Stimulated activated naive B cell treated with anti-CD40 and anti-IgM and Interleukin-4, amounts not matched to agents 10 μg/mL and 1 μg/mL and 100 μg/mL, for 72 hours (primary cell): ENCODE measurements at regions not wholly inside any gene's neighbourhood (a gene's known extent, or its start where the extent isn't known, plus 50 kb on each side); places are given as distances from the start of the nearest gene placed in this dataset.

ENCODE experiments used
- ATAC-seq, 2 donors: fragments of 150-1000 bp; cut with Tn5 transposase; replicated peaks; 2 replicates each; pipeline ENCODE4 v1.10.0; 2021; ENCODE audit warnings: moderate library complexity in 1 of 2
- DNase-seq: peaks from one replicate; pipeline ENCODE4 v3.0.0; 2021
- H3K27ac Mint-ChIP-seq: one replicate; pipeline ENCODE4 v1.8.0; 2022; ENCODE audit warnings: mild to moderate bottlenecking, mixed read lengths
- H3K27me3 Mint-ChIP-seq, 2 donors: one replicate each; pipeline ENCODE4 v1.8.0; 2022; ENCODE audit warnings: mixed read lengths in 2 of 2
- H3K36me3 Mint-ChIP-seq, 2 donors: one replicate each; pipeline ENCODE4 v1.8.0; 2022; ENCODE audit warnings: mixed read lengths in 2 of 2, mild to moderate bottlenecking in 1 of 2
- H3K4me1 Mint-ChIP-seq, 2 donors: one replicate each; pipeline ENCODE4 v1.8.0; 2022; ENCODE audit warnings: mixed read lengths in 2 of 2, mild to moderate bottlenecking in 1 of 2
- H3K4me3 Mint-ChIP-seq, 2 donors: one replicate each; pipeline ENCODE4 v1.8.0; 2022; ENCODE audit warnings: mild to moderate bottlenecking in 2 of 2, mixed read lengths in 2 of 2, moderate library complexity in 1 of 2
- H3K9me3 Mint-ChIP-seq, 2 donors: one replicate each; pipeline ENCODE4 v1.8.0; 2022; ENCODE audit warnings: mixed read lengths in 2 of 2, mild to moderate bottlenecking in 1 of 2

DNA sequence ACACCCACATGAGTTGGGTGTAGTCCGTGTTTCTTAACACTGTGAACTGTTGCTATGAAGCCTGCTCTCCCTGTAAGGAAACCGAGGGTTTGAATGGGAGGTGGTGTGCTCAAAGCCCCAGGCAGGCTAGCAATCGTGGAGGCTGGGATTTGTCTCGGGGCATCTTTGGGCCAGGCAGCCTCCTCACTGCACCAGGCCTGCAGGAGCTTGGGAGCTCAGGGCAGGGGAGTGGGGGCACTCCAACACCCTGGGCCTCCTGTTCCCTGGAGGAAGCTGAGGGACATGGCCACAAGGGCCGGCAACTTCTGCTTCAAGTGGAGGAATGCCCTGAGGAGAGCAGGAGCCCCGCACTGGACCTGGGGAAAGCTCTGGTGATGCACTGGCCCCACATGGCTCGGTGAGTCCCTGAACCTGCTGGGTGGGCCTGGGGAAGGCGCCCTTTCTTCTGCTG, 164.7 kb upstream of the B3GAT1 start:
- Mint-ChIP-seq H3K27ac (no peak overlapping the region), H3K4me3 (no peak overlapping the region), H3K9me3 (no peaks in the 10 kb centered on the region), H3K4me1 (no peaks in the 10 kb centered on the region), H3K36me3 (no peaks in the 10 kb centered on the region), H3K27me3 (peaks cover 0 to 4% of the 10 kb centered on the region in 2 donors)
- ATAC-seq (no peak), DNase-seq (no peak)

DNA sequence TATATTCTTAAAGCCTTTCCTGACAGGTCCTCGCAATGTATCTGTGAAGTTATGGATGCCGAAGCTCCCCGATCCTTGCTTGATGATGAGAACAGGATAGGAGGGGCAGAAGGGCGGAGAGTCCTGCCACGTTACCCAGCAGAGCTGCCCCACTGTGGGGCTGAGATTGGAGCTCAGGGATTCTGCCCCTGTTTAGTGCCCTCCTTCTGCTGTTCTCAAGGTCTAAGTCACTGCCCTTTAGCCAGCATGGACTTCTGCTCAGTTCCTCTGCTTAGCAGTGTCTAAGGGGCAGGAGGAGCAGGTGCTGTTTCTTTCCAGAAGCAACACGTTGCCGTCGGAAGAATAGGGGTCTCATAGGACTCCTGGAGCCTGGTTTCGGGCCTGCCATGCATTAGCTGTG, 164.2 kb upstream of the B3GAT1 start:
- Mint-ChIP-seq H3K4me3 (no peak overlapping the region), H3K9me3 (no peaks in the 10 kb centered on the region)

DNA sequence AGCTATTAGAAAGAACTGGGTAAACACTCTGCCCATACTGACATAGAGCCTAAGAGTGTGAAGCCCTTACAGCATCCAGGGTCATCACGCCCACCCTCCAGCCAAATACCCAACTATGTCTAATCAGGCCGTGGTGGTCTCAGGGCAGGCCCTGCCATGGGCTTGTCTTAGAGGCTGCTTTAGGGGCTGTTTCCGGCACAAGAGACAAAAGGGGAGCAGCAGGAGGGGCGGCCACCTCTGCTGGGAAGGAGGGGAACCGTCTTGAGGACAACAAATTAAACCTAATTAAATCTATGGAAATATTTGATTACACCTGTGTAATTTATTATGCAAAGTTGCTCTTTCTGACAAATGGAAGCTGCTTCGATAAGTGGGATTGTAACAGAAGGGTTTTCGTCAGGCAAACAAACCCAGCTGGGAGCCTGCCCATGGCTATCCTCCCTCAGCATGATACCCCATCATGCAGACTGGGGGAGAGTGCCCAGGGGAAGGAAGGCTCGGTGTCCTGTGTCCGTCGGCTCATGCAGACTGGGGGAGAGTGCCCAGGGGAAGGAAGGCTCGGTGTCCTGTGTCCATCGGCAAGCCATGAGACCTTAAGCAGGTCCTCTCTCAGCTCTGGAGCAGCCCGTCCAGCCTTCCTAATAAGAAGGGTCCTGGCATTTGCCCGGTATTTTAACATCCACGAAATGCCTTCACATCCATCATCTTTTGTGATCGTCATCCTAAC, 163.6 kb upstream of the B3GAT1 start:
- ATAC-seq (no peak), DNase-seq (no peak)
- Mint-ChIP-seq H3K4me3 (no peak overlapping the region), H3K36me3 (no peaks in the 10 kb centered on the region), H3K4me1 (no peaks in the 10 kb centered on the region), H3K27me3 (peaks cover 0 to 4% of the 10 kb centered on the region in 2 donors), H3K9me3 (no peaks in the 10 kb centered on the region), H3K27ac (no peak overlapping the region)

More for the DNA sequence above, 164.2 kb upstream of the B3GAT1 start:
- Mint-ChIP-seq H3K27ac (no peak overlapping the region), H3K4me1 (no peaks in the 10 kb centered on the region), H3K27me3 (peaks cover 0 to 4% of the 10 kb centered on the region in 2 donors), H3K36me3 (no peaks in the 10 kb centered on the region)
- DNase-seq: no peak
- ATAC-seq: no peak

DNA sequence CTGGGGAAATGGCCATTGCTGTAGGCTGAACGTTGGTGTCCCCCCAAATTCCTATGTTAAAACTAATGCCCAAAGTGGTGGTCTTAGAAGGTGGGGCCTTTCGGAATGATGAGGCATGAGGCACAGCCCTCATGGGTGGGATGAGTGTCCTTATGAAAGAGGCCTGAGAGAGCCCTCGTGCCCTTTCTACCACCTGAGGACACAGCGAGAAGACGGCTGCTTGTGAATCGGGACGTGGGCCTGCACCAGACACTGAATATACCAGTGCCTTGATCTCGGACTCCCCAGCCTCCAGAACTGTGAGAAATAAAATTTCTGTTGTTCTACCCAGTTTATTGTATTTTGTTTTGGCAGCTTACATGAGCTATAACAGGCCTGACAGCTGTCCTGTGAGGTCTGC, 162.9 kb upstream of the B3GAT1 start:
- no peaks in the 10 kb centered on the region for H3K9me3 Mint-ChIP-seq
- H3K4me3 Mint-ChIP-seq: no peak overlapping the region
- ATAC-seq (no peak), DNase-seq (no peak)
- H3K27ac Mint-ChIP-seq: no peak overlapping the region
- H3K27me3 Mint-ChIP-seq: peaks cover 0 to under 1% of the 10 kb centered on the region in 2 donors
- H3K4me1 Mint-ChIP-seq: no peaks in the 10 kb centered on the region
- no peaks in the 10 kb centered on the region for H3K36me3 Mint-ChIP-seq

DNA sequence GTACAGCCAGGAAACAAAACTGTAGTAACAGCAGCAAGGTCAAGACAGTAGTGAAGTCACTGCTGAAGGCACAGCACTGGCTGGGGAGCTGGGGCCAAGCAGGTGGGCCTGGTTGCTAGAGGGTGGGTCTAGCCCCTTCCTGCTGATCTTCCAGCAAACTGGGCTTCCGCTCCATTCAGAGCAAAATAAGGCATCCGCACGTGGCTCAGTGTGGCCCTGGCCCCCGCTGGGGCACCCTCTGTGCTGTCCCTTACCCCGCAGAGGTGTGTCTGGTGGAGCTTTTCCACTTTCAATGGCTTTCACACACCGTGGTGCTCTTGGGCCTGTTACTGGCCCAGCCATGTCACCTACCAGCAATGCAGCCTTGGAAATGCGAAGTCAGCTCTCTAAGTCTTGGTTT, 162.4 kb upstream of the B3GAT1 start:
- ATAC-seq (no peak), DNase-seq (no peak)
- Mint-ChIP-seq H3K36me3 (no peaks in the 10 kb centered on the region), H3K4me1 (no peaks in the 10 kb centered on the region), H3K9me3 (no peaks in the 10 kb centered on the region), H3K27ac (no peak overlapping the region), H3K4me3 (no peak overlapping the region), H3K27me3 (no peaks in the 10 kb centered on the region)

DNA sequence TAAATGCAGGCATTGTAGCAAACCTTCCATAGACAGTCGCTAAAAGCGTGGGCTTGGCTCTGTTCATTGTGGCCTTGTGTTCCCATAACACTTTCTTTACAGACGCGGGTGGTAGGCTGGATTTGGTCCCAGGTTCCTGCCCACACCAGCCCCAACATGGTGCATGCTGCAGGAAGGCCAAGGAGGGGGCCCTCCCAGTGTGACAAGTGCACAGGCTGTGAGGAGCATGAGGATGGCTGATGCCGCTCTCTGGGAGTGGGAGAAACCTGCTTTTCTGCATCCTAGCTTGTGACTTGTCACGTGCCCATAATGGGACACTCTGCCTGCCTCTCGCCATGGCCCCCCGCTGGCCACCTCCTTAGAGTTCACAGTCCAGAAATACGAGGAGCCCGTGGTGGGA, 161.8 kb upstream of the B3GAT1 start:
- DNase-seq: no peak
- Mint-ChIP-seq H3K36me3 (no peaks in the 10 kb centered on the region), H3K4me3 (no peak overlapping the region), H3K27me3 (peaks cover 0 to 4% of the 10 kb centered on the region in 2 donors), H3K9me3 (no peaks in the 10 kb centered on the region), H3K27ac (no peak overlapping the region), H3K4me1 (no peaks in the 10 kb centered on the region)
- ATAC-seq: no peak

DNA sequence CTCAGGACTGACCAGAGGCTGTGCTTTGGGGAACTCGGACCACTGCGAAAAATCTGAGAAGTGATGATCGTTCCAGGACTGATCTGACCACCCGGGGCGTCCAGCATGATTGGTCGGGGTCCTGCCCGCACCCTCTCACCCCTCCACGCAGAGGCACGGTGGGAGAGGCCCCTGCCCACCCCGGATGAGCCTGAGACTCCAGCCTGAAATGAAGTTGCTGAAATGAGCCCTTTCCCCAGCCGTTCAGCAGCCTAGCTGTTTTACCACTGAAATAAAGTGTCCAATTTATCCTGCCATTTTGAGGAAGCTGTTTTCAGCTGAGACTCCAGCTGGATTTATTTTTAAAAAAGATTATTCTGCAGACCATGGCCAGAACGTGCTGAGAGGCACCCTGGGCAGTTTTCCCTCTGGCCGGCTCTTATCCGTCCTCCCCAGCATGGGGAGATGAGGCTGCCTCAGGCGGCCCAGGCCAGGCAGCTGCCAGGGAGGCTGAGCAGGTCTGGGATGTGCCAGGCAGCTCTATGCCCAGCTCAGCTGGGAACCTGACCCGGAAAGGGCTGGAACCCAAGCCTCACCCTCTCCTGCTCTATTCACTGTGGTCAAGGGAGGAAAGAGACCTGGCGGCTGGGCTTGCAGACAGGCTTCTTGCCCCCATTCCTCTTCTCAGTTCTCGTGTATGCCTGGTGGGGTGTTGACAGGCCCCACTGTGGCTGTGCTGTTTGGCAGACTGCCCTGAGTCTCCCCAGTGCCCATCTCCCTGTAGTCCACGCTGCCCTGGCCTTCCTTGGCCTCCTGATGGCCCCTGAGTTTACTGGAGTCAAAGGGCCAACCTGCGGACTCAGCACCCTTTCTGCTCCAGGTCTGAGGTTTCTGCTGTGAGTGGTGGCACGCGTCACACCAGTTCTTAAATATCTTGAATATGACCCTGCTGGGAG, 161.0 kb upstream of the B3GAT1 start:
- Mint-ChIP-seq H3K27ac (no peak overlapping the region), H3K27me3 (peaks cover 0 to 4% of the 10 kb centered on the region in 2 donors), H3K9me3 (no peaks in the 10 kb centered on the region), H3K36me3 (no peaks in the 10 kb centered on the region), H3K4me3 (no peak overlapping the region), H3K4me1 (no peaks in the 10 kb centered on the region)
- DNase-seq (no peak), ATAC-seq (no peak)

DNA sequence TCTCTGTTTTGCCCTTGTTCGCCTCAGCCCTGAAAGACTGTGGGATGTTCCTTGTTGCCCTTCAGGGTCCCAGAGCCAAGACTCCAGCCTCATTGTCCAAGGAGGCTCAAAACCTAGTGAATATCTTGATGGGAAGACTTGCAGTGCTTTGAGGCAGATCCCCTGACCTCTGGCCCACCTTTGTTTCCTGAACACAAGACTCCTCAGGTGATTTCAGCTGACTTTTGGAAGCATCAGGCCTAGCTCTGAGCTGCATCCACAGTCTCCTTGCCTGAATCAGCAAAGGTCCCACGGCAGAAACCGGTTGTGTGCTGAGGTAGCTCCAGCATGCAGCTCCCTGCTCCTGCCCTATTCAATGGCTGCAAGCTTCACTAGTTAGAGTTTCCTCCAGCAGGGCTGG, 159.3 kb upstream of the B3GAT1 start:
- no peak for DNase-seq
- ATAC-seq: no peak
- Mint-ChIP-seq H3K27me3 (peaks cover 0 to 4% of the 10 kb centered on the region in 2 donors), H3K4me1 (no peaks in the 10 kb centered on the region), H3K4me3 (no peak overlapping the region), H3K9me3 (no peaks in the 10 kb centered on the region), H3K27ac (no peak overlapping the region), H3K36me3 (no peaks in the 10 kb centered on the region)

DNA sequence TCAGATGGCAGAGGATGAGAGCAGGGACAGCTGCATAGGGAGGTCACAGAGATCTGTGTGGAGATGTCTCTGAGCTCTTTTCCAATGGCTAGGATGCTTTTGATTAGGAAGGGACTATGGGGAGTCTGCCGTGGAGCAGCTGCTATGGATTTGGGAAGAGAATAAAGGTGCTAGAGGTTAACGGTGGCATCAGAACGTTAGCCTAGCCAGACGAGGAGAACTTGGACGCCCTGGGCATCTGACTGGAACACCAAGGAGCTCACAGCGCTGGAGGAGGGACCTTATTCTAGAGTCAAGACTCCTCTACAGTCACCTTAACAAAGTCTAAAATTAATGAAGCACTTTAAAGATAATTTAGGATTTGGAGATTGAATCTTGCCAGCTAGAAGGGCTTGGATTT, 157.2 kb upstream of the B3GAT1 start:
- no peaks in the 10 kb centered on the region for H3K9me3 Mint-ChIP-seq
- no peak overlapping the region for H3K4me3 Mint-ChIP-seq
- H3K27ac Mint-ChIP-seq: no peak overlapping the region
- no peak for ATAC-seq
- no peaks in the 10 kb centered on the region for H3K4me1 Mint-ChIP-seq
- H3K36me3 Mint-ChIP-seq: no peaks in the 10 kb centered on the region
- no peak for DNase-seq
- peaks cover 0 to 4% of the 10 kb centered on the region in 2 donors for H3K27me3 Mint-ChIP-seq

DNA sequence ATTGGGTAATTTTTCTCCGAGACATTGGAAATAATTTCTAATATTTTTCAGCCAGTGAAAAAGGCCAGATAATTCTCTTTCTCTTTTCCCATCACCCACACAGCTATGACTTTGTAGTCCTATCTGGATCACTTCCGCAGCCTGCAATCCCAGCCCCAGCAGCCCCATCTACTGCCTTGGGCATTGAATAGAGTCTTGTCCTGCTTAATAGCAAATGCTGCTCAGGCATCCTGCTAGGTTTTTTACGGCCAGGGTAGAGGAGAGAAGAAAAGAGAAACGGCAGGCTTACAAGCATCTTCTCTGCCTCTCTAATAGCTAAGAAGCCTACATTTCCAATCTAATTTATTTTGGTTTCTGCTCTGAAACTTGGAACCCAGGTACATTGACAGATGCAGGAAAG, 154.3 kb upstream of the B3GAT1 start:
- peaks cover 0 to 4% of the 10 kb centered on the region in 2 donors for H3K27me3 Mint-ChIP-seq
- H3K27ac Mint-ChIP-seq: no peak overlapping the region
- H3K9me3 Mint-ChIP-seq: no peaks in the 10 kb centered on the region
- ATAC-seq: no peak
- no peak overlapping the region for H3K4me3 Mint-ChIP-seq
- no peaks in the 10 kb centered on the region for H3K4me1 Mint-ChIP-seq
- H3K36me3 Mint-ChIP-seq: no peaks in the 10 kb centered on the region
- no peak for DNase-seq

DNA sequence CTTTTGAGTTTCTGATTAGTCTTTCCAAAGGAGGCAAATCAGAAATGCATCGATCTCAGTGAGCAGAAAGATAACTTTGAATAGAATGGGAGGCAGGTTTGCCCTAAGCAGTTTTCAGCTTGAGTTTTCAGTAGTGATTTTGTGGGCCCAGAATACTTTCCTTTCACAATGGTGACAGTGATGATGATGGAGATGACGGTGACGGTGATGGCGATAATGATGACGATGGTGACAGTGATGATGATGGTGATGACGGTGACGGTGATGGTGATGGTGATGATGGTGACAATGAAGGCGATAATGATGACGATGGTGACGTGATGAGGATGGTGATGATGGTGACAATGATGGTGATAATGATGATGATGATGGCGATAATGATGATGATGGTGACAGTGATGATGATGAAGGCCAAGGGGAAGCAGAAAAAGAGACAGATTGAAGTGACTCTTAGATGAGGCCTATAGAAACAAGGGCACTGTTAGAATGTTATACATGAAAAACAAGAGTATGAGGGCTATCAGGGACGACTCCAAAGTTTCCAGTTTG, 153.4 kb upstream of the B3GAT1 start:
- no peak for DNase-seq
- no peaks in the 10 kb centered on the region for H3K4me1 Mint-ChIP-seq

DNA sequence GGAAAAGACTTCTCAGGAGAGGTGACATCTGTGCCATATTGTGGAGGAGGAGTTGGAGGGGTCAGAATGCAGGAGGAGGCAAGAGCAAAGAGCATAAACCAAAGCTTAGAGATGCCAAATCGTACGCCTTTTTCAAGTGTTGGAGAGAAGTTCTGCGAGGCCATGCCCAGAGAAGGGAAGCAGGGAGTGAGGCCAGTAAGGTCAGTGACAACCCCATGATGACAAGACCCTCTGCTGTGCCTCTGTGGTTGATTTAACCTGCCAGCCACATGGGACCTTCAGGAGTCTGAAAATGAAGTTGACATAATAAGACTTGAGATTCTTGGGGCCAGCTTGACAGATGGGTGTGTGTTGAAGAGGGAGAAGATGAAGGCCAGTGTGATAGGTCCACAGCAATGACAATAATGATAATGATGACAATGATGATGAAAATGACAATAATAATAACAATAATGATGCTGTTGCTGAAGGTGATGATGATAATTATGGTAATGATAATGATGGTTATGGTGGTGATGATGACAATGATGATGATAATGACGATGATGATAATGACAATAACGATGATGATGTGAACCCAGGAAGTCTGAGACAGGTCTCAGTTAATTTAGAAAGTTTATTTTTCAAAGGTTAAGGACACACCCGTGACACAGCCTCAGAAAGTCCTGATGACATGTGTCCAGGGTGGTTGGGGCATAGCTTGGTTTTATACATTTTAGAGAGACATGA, 152.6 kb upstream of the B3GAT1 start:
- Mint-ChIP-seq H3K4me3 (no peak overlapping the region), H3K36me3 (no peaks in the 10 kb centered on the region), H3K27me3 (peaks cover 0 to 4% of the 10 kb centered on the region in 2 donors), H3K9me3 (no peaks in the 10 kb centered on the region), H3K27ac (no peak overlapping the region), H3K4me1 (no peaks in the 10 kb centered on the region)
- ATAC-seq (no peak), DNase-seq (no peak)

More for the DNA sequence above, 153.4 kb upstream of the B3GAT1 start:
- Mint-ChIP-seq H3K36me3 (no peaks in the 10 kb centered on the region), H3K4me3 (no peak overlapping the region), H3K27me3 (peaks cover 0 to 4% of the 10 kb centered on the region in 2 donors), H3K27ac (no peak overlapping the region), H3K9me3 (no peaks in the 10 kb centered on the region)
- ATAC-seq: no peak

DNA sequence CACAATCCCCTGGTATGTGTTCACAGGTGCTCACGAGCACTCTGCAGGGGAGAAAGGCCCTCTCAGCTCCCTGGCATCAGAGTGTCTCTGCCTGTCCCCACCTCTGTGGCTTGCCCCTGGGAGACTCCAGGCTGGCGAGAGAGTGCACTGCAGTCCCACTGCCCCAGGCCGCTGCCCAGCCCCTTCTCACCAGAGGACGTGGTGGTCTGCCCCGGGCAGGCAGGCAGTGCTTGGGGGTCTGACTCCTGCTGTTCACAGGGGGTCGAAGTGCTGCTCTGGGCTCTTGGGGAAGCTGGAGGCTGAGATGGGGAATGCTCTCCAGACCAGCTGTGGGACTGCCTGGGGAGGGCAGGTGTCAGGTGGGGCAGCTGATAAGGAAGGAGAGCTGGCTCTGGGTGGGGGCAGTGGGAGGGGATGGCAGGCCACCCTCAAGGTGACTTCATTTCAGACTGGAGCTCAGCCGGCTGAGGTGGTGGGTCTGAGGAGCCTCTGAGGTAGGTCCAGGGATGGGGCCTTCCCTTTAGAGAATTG, 151.0 kb upstream of the B3GAT1 start:
- H3K36me3 Mint-ChIP-seq: no peaks in the 10 kb centered on the region
- peaks cover 0 to 4% of the 10 kb centered on the region in 2 donors for H3K27me3 Mint-ChIP-seq
- no peak for DNase-seq
- H3K4me1 Mint-ChIP-seq: no peaks in the 10 kb centered on the region
- no peak overlapping the region for H3K4me3 Mint-ChIP-seq
- no peak for ATAC-seq
- no peaks in the 10 kb centered on the region for H3K9me3 Mint-ChIP-seq
- no peak overlapping the region for H3K27ac Mint-ChIP-seq

DNA sequence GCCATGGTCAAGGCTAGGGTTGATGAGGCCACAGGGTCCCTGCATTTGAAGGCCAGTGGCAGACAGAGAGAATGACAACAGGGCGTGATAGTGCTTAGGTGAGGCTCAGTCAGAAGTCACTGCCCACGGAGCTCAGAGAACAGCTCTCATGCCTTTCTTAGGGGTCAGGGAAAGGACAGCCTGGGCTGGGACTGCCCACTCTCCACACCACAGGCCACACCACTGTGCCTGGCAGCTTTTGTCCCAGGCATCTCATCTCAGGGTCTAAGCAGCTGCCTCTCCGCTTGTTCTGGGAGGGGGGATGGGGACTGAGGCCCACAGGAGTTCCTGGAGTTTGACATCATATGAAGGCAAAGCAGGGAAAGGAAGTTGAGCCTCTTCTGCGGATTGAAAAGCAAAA, 150.2 kb upstream of the B3GAT1 start:
- Mint-ChIP-seq H3K27ac (no peak overlapping the region), H3K4me3 (no peak overlapping the region), H3K4me1 (no peaks in the 10 kb centered on the region), H3K9me3 (no peaks in the 10 kb centered on the region), H3K36me3 (no peaks in the 10 kb centered on the region), H3K27me3 (peaks cover 0 to 4% of the 10 kb centered on the region in 2 donors)
- no peak for ATAC-seq
- no peak for DNase-seq
